Left colon (tissue), 2 donors: ENCODE measurements at regions not wholly inside any gene's neighbourhood (a gene's known extent, or its start where the extent isn't known, plus 50 kb on each side); places are given as distances from the start of the nearest gene placed in this dataset.
"Not testable (repeated sequence)": the region's sequence is repeated elsewhere in the genome, so short reads cannot be mapped to it uniquely, and the experiment has no call there.

ENCODE experiments used
- ATAC-seq: fragments of 200-7000 bp; cut with Tn5 transposase; one replicate; pipeline ENCODE4 v1.9.1; 2020; ENCODE audit warnings: mild to moderate bottlenecking, moderate library complexity
- DNase-seq, 2 donors: peaks; one replicate each; pipeline ENCODE4 v3.0.0-alpha.2; 2020
- intact Hi-C, 2 donors: fragments of 100-400 bp; cut with DNase I in 1 of 2; cut with micrococcal nuclease in 1 of 2; formaldehyde crosslinking; loops; one replicate each; pipeline versions ENCODE4 v1.11.2 to v1.14.0; 2022; cut with DNase I, micrococcal nuclease
- donor health status: DM: no; HTN: no; CAD: no.
- donor health status: DM: yes; HTN: yes; CAD: no.

DNA sequence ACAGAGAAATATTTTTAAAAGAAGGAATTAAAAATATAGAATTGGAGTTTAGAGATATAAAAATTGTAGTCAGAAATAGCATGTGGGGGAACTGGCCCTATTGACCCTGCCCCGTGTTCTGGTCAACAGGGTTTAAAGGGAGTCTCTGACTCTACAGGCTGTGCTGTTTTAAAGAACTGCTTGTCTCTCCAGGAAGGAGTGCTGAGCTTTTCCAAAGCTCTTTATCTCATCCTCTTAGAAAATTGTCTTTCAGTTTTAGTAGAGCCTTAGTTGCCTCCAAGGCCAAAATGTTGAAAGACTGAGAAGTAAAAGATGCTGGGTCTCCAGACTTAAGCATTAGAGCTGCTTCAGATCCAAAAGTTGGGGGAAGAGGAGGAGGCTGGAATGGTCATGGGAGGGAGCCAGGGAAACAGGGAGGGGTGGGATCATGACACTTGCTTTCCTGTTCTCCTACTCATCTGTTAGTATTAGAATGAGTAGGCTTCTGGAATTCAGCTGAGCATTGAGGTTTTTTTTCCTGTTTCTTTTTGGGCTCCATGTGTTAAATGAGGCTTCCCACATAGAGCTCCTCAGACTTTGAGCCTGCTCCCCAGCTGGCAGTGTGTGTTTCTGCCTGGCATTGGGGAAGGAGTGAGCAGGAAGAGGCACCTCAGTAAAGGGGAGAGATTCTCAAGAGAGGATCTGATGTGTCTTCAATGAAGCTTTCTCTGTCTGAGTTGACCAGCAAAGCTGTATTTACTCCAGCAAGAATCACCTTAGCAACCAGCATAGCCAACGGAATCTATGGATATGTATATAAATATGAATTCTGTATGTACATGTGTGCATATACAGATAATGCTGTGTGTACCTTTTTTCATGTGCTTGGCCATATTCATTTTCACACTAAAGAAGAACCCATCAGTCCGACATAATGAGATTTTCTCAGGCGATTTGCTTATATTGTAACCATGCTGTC, 186.8 kb upstream of the FBXO11 start:
- intact Hi-C loops: no loop called here
- DNase-seq: no peak

DNA sequence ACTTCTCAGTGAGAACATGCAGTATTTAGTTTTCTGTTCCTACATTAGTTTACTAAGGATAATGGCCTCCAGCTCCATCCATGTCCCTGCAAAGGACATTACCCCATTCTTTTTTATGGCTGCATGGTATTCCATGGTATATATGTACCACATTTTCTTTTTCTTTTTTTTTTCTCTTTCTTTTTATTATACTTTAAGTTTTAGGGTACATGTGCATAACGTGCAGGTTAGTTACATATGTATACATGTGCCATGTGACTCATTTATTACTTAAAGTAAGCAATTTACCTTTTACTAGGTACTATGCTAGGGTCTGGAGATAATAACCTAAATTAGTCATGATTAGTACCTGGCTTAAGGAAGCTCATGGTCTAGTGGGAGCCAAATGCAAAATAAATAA, 190.5 kb upstream of the FBXO11 start:
- DNase-seq, intact Hi-C loops, ATAC-seq: not testable (repeated sequence)

More for the DNA sequence above, 186.8 kb upstream of the FBXO11 start:
- ATAC-seq: no peak

DNA sequence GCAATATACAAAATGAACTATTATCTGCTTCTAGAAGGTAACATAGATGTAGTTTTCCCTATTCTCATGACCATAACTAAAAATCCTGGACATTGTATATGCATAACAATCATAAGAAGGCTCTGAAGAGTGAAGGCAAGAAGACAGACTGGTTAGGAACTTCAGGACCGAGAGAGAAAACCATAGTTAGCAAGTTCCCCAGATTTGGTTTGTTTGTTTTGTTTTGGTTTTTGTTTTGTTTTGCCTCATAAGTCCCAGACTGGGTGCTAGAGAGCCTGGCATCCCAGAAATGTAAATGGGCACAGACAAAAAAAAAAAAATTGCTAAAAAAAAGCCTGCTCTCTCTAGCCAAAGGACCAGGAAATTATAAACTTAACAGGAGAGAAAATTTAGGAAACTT, 192.2 kb upstream of the FBXO11 start:
- ATAC-seq: no peak
- no peak for DNase-seq
- intact Hi-C loops: no loop called here

DNA sequence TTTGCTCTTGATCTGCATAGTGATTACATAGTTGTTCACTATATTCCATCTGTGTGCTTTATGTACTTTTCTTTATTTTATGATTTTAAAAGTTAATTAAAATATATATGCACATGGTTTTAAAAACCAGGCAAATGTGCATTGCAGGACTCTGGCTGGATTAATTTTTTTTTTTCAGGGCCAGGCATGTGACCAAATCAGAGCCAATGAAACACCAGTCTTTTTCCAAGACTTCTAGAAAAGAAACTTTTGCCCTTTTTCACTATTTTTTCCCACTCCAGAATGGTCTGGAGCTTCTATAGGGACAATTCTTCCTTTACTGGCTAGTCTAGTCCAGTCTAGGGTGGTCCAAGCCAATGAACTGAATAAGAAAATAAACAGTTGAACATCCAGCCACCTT, 198.1 kb upstream of the FBXO11 start:
- no peak for ATAC-seq
- intact Hi-C loops: no loop called here
- no peak for DNase-seq

DNA sequence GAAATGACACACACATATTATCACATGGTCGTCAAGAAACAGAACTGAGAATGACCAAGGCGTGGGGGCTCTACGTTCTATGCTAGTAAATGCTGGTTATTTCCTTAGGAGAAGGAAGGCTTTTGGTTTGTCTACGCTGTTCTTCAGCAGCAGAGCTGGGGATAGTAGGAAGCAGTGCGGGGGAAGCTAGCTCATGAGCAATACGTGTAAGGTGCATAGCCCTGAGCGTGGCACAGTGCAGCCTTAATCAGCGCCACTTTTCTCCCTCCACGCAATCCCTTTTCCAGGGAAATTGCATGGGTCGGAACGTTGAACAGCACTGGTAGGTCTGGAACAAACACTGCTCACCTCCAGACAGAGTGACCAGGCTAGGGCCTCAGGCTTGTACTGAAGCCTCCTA, 199.6 kb upstream of the FBXO11 start:
- intact Hi-C loops: loop anchor here (2.0 to 5.0 kb wide), 2 partner anchors 249 to 316 kb away; no protein-coding TSS in a partner anchor
- DNase-seq (peak in 1 of 2 donors; percentile 8), ATAC-seq (no peak)

DNA sequence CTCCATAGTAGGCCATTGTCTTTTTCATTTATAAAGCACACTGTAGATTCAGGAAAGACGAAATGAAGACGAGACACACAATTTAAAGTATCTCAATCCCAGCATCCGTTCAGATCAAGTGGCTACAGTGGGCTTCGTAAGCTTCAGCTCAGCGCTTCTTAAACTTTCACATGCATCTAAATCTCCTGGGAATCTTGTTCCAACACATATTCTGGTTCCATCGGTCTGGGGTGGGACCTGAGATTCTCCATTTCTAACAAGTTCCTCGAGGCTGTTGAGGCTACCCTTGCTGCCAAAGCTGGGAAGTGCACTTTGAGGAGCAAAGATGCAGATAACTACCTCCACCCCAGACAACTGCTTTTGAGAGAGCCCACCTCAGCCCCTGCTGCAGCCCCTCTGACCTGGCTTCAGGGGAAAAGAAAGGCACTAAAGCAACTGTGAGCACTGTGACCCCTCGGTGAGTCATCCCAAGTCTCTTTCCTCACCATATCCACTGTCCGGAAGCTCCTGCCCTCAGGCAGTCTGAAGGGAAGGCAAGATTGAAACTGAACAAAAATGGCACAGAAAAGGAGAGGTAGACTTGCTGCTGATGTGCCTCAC, 201.1 kb upstream of the FBXO11 start:
- ATAC-seq (no peak), DNase-seq (no peak)
- intact Hi-C loops: loop anchor here (2.0 to 5.0 kb wide), 2 partner anchors 251 to 315 kb away; no protein-coding TSS in a partner anchor

DNA sequence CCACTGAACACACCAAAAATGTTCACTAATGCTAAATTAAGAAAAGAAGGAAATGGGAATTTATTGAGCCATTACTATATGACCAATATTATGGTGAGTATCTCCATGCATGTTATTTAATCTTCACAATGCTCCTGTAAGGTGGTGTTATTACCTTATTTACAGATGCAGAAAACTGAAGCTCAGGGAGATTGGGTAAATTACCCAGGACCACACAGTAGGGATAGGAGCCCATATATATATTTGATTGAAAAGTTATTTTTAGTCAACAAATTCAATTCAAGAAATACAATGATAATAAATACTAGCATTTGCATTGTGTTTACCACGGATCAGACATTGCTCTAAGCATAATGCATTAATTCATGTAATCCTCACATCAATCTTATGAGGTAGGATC, 202.2 kb upstream of the FBXO11 start:
- DNase-seq: no peak
- intact Hi-C loops: loop anchor here in 1 of 2 donors (5.0 kb wide), 1 partner anchor 314 kb away; no protein-coding TSS in a partner anchor
- ATAC-seq: no peak

DNA sequence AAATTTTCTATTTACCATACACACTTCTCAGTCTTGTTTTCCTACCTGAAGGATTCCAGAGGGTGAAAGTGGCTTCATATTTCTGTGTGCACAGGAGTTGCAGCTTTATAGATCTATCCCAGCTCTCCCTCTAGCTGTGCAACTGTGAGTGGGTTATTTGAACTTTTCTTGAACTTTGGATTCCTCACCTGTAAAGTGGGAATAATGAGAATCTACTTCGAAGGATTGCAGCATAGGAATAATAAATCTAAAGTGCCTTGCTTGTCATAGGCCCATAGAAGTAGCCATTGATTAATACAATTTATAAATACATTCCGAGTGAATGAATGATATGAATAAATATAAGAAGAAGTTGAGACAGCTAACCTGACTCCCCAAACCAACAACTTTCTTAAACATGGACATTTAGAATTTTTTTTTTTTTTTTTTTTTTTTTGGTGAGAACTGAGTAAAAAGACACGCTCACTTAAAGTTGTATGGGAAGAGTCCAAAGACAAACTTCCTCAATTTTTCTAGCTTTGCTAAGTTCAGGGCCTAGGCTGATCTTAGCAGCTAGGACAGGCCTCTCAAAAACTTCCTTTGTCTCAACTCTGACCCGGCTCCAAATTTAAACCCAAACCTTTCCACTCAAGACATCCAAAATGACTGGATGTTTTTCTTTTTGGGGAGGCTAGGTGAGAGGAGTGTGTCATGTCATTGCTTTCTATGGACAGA, 203.3 kb upstream of the FBXO11 start:
- no peak for DNase-seq
- no peak for ATAC-seq
- intact Hi-C loops: loop anchor here in 1 of 2 donors (5.0 kb wide), 1 partner anchor 313 kb away; no protein-coding TSS in a partner anchor

DNA sequence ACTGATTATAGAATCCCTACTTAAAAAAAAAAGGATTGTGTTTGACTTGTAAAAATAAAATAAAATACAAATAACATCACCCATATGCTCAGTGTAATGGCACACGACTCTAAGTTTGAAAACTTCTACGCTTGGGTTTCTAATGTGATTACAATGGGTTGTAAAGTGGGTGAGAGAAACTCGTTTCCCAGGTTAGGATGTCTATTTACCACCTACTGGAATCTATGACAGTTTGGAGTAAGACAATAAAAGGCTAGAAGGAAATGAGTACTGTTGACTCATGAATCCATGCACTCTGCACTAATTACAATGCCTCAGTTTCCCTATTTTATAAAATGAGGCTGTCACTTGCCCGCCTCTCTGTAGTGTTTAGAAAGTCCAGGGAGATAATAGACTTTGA, 204.0 kb upstream of the FOXN2 start:
- no peak for DNase-seq
- ATAC-seq: peak; percentile 68
- intact Hi-C loops: no loop called here

DNA sequence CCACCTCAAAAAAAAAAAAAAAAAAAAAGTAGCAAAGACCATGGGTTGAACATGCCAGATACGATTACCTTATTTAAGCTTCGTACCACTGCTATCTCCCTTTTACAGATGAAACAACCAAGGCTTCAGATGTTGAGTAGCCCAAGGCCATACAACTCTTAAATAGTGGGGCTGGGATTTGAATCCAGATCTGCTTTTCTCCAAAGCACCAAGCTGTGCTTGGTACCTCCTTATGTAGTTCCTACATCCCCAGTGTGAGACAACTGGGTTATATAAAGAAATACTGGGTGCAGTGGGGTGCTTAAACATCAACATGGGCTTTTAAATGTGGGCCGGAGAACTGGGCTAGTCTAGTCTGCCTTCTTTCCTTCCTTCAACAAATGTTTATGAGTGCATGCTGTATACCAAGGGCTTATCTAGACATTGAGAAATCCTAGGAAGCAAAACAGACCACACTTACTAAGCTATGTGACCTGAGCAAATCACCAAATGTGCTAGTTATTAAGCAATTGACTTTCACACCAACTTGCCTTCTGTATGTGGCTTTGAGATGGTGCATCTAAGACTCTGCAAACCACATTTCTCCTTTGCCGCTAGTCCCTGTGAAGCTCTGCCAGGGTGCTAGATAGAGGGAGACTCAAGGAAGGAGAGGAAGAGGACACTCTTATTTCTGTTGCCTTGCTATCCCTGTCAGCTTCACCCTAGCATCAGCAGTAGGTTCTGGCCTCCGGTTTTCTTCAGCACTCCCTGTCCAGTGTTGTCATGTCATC, 201.4 kb upstream of the FOXN2 start:
- ATAC-seq (no peak), DNase-seq (no peak)
- intact Hi-C loops: no loop called here

DNA sequence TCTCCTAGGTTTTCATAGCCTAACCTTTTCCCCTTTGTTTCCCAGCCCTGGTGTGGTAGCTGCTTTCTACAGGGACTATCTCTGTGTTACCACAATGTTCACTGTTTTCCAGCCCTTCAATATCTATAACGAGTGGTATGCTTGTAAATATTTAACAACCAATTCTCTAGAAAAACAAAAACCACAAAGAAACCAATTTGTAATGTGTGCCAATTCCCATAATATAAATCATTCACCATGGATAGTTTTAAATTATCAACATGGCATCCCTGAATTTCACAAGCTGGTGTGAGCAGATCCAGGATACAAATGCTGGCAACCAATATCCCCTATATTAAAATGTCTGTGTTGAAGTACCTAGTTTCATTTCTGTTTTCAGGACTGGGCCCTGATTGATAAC, 200.7 kb upstream of the FOXN2 start:
- intact Hi-C loops: no loop called here
- DNase-seq: no peak

DNA sequence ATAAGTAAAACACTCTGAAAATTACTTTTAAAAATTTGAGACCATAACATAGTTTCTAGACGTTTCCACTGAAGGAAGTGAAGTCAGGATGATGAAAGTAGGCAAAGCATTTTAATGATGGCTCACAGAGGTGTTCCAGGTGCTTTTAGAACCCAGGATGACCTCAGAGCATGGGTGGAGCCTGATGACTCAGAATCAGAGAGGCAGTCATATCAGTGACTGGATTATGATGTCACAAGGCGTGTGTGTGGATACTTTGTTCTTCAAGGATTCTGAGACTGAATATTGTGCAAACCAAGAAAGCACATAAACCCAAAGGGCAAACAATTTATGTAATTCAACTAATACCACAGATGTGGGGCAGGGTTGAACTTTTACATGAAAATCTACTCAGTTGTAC, 200.2 kb upstream of the FOXN2 start:
- peak; percentile 22 for ATAC-seq
- DNase-seq: peak; percentile 14 to 46
- intact Hi-C loops: no loop called here

More for the DNA sequence above, 200.7 kb upstream of the FOXN2 start:
- no peak for ATAC-seq

DNA sequence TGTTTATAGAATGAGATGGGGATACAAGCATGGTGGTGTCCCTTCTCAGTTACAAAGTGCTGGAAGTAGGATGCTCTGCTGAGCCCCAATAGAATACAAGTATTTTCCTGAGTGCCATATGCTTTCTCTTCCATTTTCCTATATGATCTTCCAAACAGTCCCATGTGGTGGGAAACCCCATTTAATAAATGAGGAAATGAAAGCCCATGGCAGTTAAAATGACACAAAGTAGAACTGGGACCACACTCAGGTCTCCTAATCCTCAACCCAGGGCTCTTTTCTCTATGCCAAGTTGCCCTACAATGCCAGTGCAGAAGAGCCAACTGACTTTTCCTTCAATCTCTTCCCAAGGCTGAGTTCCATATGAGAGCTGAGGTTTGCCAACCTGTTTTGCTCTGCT, 198.0 kb upstream of the FOXN2 start:
- no peak for ATAC-seq
- DNase-seq: no peak
- intact Hi-C loops: no loop called here

DNA sequence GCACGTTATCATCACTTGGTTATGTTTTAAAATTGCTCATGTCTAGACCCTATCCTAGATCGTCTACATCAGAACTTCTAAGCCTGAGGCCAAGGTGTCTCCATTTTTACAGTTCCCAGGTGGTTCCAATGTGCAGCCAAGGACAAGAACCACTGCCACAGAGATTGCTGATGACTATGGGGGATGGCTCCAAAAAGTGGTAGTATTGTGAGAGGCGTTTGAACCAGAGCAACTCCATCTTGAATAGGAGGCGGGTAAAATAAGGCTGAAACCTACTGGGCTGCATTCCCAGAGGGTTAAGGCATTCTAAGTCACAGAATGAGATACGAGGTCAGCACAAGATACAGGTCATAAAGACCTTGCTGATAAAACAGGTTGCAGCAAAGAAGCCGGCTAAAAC, 195.6 kb upstream of the FOXN2 start:
- no peak for DNase-seq

DNA sequence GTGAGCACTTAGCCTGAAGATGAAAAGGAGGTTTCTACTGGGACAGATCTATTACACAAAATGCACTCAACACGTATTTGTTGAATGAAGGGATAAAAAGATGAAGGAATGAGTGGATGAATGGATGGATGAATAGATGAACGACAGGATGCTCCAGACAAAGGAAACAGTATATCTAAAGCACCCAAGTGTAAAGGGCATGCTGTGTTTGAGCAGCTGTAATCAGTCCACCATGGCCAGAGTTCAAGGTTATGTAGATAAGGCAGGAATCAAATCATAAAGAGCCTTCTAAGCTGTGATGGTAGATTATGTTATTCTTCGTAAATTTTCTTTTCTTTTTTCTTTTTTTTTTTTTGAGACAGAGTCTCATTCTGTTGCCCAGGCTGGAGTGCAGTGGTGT, 194.4 kb upstream of the FOXN2 start:
- intact Hi-C loops: no loop called here
- DNase-seq (no peak), ATAC-seq (no peak)

More for the DNA sequence above, 195.6 kb upstream of the FOXN2 start:
- ATAC-seq: no peak
- intact Hi-C loops: no loop called here

DNA sequence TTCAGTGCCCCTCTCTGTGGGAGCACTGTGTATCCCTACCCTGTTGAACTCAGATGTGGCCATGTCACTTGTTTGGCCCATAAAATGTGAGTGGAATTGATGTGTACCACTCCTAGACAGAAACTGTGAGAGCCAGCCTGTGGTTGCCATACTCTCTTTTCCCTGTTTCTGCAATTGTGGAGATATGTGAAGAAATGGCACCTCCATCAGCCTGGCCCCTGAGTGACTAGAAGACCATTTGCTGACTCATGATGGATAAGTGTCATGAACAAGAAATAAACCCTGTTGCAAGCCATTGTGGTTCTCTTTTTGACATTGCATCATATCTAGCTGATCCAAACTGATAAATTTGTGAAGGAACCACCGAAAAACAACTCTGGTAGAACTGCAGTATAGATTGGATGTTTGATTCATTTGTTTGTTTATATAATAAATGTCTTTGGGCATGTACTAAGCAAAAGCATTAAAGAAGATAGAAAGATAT, 193.7 kb upstream of the FOXN2 start:
- no peak for ATAC-seq
- intact Hi-C loops: no loop called here
- no peak for DNase-seq

DNA sequence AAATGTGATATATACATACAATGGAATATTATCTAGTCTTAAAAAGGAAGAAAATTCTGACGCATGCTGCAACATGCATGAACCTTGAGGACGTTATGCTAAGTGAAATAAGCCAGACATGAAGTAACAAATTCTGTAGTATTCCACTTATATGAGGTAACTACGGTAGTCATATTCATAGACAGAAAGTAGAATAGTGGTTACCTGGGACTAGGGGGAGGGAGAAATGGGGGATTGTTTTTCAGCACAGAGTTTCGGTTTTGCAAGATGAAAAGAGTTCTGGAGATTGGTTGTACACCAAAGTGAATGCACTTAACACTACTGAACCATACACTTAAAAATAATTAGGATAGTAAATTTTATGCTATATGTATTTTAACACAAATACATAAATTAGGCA, 192.3 kb upstream of the FOXN2 start:
- intact Hi-C loops: no loop called here
- ATAC-seq (no peak), DNase-seq (no peak)

DNA sequence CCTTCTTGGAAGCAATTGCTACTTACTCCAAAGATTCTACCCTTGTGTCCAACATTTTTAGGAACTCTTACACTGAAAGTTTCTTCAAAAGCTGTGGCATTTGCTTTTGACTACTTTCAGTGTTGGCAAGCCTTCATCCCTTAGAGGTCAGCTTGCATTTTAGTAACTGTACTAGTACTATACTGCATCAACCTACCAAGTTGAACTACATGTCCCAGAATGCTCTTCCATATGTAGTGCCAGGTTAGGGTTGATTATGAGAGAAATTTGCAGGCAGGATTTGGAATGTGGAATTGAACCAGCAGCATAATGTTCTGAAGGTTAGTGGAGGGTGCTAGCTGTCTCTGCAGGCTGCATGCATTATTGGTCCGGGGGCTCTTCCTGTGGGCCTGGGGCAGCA, 189.9 kb upstream of the FOXN2 start:
- intact Hi-C loops: no loop called here
- DNase-seq (no peak), ATAC-seq (no peak)

DNA sequence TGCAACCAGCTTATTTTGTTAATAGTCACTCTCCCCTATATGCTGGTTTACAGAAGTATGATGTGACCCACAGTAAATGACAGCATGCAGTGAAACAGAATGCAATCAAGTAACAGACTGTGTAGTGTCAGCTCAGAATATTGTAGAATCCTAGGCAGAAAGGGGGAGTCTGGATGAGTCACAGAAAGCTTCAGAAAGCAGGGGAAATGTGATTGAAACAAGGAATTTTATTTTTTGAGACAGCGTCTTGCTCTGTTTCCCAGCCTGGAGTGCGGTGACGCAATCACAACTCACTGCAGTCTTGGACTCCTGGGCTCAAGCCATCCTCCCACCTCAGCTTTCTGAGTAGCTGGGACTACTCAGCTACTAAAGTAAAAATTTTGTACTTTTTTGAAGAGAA, 188.3 kb upstream of the FOXN2 start:
- no peak for ATAC-seq
- no peak for DNase-seq
- intact Hi-C loops: no loop called here
